Lung (tissue), 11 donors: ENCODE measurements at regions not wholly inside any gene's neighbourhood (a gene's known extent, or its start where the extent isn't known, plus 50 kb on each side); places are given as distances from the start of the nearest gene placed in this dataset.

Experiments
- ATAC-seq: fragments of 200-7000 bp; cut with Tn5 transposase; one replicate; pipeline ENCODE4 v1.9.1; 2020; ENCODE audit warnings: moderate number of reproducible peaks; ENCODE audit not compliant: insufficient read depth, low FRiP score
- DNase-seq, 3 donors: peaks; one replicate each; pipeline ENCODE4 v3.0.0-alpha.2; 2013 to 2017
- H3K27ac ChIP-seq, 2 donors: one replicate each; pipeline ENCODE4 v1.5.1; 2013; ENCODE audit warnings: mild to moderate bottlenecking in 2 of 2, moderate library complexity in 2 of 2, control low read depth in 1 of 2, inconsistent platforms in 1 of 2, low read depth in 1 of 2, low read length in 1 of 2
- H3K27me3 ChIP-seq, 3 donors: one replicate each; pipeline ENCODE4 v1.5.1; 2013; ENCODE audit warnings: low read length in 2 of 3; ENCODE audit not compliant: control insufficient read depth in 3 of 3, insufficient read depth in 3 of 3
- H3K36me3 ChIP-seq, 4 donors: one replicate each; pipeline ENCODE4 v1.5.1; 2013; ENCODE audit warnings: low read length in 4 of 4, mild to moderate bottlenecking in 1 of 4, moderate library complexity in 1 of 4; ENCODE audit not compliant: control insufficient read depth in 4 of 4, insufficient read depth in 4 of 4
- H3K4me1 ChIP-seq, 5 donors: one replicate each; pipeline ENCODE4 v1.5.1; 2013; ENCODE audit warnings: low read length in 5 of 5, mild to moderate bottlenecking in 2 of 5, moderate library complexity in 1 of 5; ENCODE audit not compliant: control insufficient read depth in 5 of 5, insufficient read depth in 5 of 5
- H3K4me3 ChIP-seq: one replicate; pipeline ENCODE4 v1.5.1; 2013; ENCODE audit warnings: mild to moderate bottlenecking, control low read depth, moderate library complexity
- H3K9ac ChIP-seq, 2 donors: one replicate each; pipeline ENCODE4 v1.5.1; 2013; ENCODE audit warnings: low read length in 2 of 2, control low read depth in 1 of 2; ENCODE audit not compliant: insufficient read depth in 1 of 2
- H3K9me3 ChIP-seq, 4 donors: one replicate each; pipeline ENCODE4 v1.5.1; 2013; ENCODE audit warnings: low read length in 3 of 4, mild to moderate bottlenecking in 1 of 4, moderate library complexity in 1 of 4; ENCODE audit not compliant: control insufficient read depth in 4 of 4, insufficient read depth in 3 of 4
- WGBS, 2 donors: extraction: QIAGEN DNeasy Blood & Tissue Kit; methylation state at CpG; one replicate each; pipeline ENCODE4 v1.1.7; 2013; 5-methylcytosine and 5-hydroxymethylcytosine counted together
- TF ChIP-seq, protein P1 (sequence below): IDR thresholded peaks from 2 replicates; pipeline ENCODE4 v1.5.1; 2012; ENCODE audit warnings: mild to moderate bottlenecking; ENCODE audit errors: control extremely low read depth, extremely low read depth
- donor health status: control.
- donor health status: control.
- donor health status: Bipolar disorder and iron deficiency.
- donor health status: healthy.
- donor health status: DM: yes; HTN: yes; CAD: no.

DNA sequence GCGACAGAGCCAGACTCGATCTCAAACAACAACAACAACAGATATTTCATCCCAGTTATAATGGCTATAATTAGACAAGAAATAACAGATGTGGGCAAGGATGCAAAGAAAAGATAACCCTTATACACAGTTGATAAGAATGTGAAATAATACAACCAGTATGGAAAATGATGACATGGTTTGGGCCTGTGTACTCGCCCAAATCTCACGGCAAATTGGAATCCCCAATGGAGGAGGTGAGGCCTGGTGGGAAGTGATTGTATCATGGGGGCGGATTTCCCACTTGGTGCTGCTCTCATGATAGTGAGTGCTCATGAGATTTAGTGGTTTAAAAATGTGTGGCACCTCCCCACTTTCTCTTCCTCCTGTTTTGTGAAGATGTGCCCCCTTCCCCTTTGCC, 104.1 kb downstream of the C11orf87 start:
- no peaks in the 10 kb centered on the region for H3K9me3 ChIP-seq
- H3K36me3 ChIP-seq = no peaks in the 10 kb centered on the region
- H3K4me1 ChIP-seq = no peaks in the 10 kb centered on the region
- TF ChIP-seq, protein P1, sequence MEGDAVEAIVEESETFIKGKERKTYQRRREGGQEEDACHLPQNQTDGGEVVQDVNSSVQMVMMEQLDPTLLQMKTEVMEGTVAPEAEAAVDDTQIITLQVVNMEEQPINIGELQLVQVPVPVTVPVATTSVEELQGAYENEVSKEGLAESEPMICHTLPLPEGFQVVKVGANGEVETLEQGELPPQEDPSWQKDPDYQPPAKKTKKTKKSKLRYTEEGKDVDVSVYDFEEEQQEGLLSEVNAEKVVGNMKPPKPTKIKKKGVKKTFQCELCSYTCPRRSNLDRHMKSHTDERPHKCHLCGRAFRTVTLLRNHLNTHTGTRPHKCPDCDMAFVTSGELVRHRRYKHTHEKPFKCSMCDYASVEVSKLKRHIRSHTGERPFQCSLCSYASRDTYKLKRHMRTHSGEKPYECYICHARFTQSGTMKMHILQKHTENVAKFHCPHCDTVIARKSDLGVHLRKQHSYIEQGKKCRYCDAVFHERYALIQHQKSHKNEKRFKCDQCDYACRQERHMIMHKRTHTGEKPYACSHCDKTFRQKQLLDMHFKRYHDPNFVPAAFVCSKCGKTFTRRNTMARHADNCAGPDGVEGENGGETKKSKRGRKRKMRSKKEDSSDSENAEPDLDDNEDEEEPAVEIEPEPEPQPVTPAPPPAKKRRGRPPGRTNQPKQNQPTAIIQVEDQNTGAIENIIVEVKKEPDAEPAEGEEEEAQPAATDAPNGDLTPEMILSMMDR = no peak
- ATAC-seq = no peak
- no peaks in the 10 kb centered on the region for H3K27me3 ChIP-seq
- DNase-seq = no peak
- H3K27ac ChIP-seq = no peak overlapping the region
- no peak overlapping the region for H3K4me3 ChIP-seq
- 89 to 94% methylated on average over 5 of the region's 5 CpGs for WGBS, 2 donors
- H3K9ac ChIP-seq = no peak overlapping the region

DNA sequence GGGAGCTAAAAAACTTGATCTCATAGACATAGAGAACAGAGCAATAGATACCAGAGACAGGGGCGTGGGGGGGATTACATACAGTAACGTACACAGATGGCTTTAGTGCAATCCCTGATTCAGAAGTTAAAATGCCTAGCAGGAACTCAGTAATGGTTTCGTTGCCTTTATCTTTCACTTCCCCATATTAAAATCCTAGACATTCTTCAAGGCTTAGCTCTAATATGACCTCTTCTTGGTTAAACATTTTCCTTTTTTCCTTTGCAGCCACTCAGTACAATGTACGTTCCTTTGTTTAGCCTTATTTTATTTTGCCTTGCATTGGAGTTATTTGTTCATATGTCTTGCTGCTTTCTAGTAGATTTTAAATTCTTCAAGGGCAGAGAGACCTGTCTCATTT, 104.9 kb downstream of the C11orf87 start:
- 50% methylated on average over 4 of the region's 4 CpGs for WGBS, 2 donors
- H3K4me1 ChIP-seq = no peaks in the 10 kb centered on the region
- no peak overlapping the region for H3K27ac ChIP-seq
- no peaks in the 10 kb centered on the region for H3K27me3 ChIP-seq
- H3K36me3 ChIP-seq = no peaks in the 10 kb centered on the region
- H3K9ac ChIP-seq = no peak overlapping the region
- DNase-seq (no peak), ATAC-seq (no peak)
- H3K4me3 ChIP-seq = no peak overlapping the region
- no peaks in the 10 kb centered on the region for H3K9me3 ChIP-seq
- TF ChIP-seq, protein P1 = no peak

DNA sequence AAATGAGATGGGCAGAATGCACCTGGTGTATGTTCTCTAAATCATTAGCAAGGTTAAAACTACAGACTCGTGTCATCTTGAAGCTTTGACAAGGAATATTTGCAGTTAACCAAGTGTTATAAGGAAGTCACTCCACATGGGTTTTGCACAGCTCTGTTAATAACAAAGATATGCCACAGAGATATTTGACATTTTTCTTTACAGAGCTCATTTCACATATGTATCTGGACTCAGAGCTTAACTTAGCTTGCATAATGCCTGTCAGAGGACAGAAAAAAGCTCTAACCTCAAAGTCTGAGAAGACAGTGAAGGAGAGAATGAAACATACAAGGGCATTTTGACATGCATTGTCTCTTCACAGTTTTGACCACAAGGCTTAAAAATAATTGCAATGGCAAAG, 105.5 kb downstream of the C11orf87 start:
- Histone ChIP-seq H3K9ac (no peak overlapping the region), H3K4me3 (no peak overlapping the region), H3K27me3 (no peaks in the 10 kb centered on the region), H3K4me1 (no peaks in the 10 kb centered on the region), H3K9me3 (no peaks in the 10 kb centered on the region), H3K27ac (no peak overlapping the region), H3K36me3 (no peaks in the 10 kb centered on the region)
- 20 to 36% methylated on average over 1 of the region's 1 CpG for WGBS, 2 donors
- ATAC-seq = no peak
- TF ChIP-seq, protein P1 = no peak
- DNase-seq = no peak

DNA sequence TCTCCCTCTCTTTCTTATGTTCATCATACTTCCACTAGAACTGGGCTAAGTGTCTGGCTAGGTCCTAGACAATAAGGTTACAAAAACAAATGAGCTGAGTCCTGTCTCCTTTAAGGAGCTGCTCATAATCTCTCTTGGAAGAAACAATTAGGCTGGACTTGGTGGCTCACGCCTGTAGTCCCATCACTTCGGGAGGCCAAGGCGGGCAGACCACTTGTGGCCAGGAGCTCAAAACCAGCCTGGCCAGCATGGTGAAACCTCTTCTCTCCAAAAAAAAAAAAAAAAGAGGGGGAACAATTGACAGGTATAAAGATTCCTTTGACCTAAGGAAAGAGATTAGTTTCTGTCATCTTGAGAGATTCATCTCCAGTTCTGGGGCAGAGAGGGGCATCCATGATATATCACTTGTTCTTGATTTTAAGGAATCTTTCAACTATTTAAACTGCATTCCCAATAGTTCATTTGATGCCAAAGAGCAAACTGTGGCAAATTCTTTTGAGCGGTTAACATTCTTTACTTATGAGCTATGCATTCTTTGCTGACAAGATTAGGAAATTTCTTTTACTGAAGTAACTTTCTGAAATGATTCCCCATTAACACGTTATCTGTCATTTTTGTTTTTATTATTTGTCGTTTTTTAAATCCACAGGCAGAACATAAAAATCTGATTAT, 125.5 kb downstream of the C11orf87 start:
- 61 to 83% methylated on average over 6 of the region's 6 CpGs for WGBS, 2 donors
- DNase-seq = peak in 2 of 3 donors; percentile 45 to 48
- no peak overlapping the region for H3K4me3 ChIP-seq
- ATAC-seq = peak; percentile 34
- H3K4me1 ChIP-seq = no peaks in the 10 kb centered on the region
- no peak overlapping the region for H3K27ac ChIP-seq
- H3K36me3 ChIP-seq = no peaks in the 10 kb centered on the region
- TF ChIP-seq, protein P1 = no peak
- H3K9me3 ChIP-seq = no peaks in the 10 kb centered on the region
- H3K27me3 ChIP-seq = no peaks in the 10 kb centered on the region
- H3K9ac ChIP-seq = no peak overlapping the region
